ENCODE measurements at regions not wholly inside any gene's neighbourhood (a gene's known extent, or its start where the extent isn't known, plus 50 kb on each side); places are given as distances from the start of the nearest gene placed in this dataset.
"Not testable (repeated sequence)": the region's sequence is repeated elsewhere in the genome, so short reads cannot be mapped to it uniquely, and the experiment has no call there.

DNA sequence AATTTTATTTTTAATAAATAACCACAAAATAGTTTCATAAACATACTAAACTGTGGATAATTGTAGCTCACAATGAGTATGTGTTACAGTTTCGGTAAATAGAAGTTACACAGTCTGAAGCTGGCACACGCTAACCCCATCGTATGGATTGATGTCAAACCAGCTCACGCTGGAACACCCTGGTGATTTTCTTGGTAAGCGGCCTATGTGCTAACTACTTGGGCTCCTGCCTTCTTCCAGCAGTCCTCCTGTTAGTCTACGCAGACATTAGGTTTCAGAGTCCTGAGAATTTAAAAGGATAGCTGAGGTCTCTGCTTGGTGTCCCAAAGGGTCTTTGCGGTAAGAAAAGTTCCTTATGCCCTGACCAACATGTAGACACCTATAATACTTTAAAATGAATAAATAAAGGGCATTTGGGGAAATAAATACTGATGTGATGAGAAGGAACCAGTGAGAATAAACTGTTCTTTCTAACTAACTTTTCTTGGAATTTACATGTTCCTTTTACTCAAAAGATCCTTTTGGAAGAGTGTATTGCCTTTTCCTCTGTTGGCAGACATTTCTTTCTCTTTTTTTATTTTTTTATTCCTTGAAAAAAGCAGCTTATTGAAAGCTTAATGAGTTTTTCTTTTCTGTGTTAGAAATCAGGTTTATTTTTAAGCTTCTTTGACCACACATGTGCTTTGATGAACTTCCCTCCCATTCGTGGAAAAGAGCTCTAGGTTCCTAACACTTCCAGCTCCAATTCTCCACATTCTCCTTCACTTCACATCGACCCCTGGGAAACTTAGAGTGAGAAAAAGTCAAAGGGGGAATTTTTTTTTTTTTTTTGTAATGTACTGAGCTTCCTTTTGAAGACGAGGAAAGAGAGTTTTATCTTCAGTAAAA lies 322.2 kb downstream of the IRS1 start:
- no peak for DNase-seq (ENCODE audit: low read depth in 3 of 3)

DNA sequence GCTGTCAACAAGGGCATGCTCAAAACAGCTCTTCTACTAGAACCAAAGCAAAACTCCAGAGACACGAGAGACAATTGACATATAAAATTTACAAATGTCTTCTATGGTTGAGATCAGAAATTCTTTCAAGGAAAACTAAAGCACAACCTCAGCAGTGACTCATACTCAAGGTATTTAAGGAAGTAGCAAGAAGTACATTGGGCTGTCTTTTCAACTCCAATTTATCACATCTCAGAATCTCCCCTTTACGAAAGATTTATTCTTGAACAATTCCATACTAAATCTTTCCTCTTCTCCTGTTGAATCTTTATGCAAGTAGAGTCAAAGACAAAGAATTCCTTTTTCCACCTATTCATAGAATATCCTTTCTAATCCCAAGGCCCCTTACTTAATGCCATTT lies 324.0 kb downstream of the IRS1 start:
- no peak for DNase-seq (ENCODE audit: low read depth in 3 of 3)

DNA sequence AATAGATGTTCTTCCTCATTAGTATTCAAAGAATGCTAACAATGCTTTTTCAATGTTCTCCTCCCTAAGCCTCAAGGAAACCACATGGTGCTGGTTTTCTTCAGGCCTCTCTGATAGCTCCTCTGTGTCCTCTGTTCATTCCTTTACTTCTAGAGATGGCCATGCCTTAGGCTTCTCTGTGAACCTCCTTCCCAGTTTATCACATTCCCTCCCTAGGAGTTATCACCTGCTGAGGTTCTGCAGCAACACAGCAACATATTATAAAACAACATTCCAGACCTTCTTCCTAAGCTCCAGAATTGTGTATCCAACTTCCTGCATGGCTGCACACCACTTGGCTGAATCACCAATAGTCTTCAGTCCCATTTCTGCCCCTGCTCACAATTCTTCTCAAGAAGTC lies 325.5 kb downstream of the IRS1 start:
- no peak for DNase-seq (ENCODE audit: low read depth in 3 of 3)

GRCh38 chr2:226471987-226472470 lies 327.6 kb downstream of the IRS1 start:
- DNase-seq (ENCODE audit: low read depth in 3 of 3), result no peak

- no peak for DNase-seq (ENCODE audit: low read depth in 3 of 3)
Measured at GRCh38 chr2:226467633-226468032, 332.0 kb downstream of the IRS1 start.

DNA sequence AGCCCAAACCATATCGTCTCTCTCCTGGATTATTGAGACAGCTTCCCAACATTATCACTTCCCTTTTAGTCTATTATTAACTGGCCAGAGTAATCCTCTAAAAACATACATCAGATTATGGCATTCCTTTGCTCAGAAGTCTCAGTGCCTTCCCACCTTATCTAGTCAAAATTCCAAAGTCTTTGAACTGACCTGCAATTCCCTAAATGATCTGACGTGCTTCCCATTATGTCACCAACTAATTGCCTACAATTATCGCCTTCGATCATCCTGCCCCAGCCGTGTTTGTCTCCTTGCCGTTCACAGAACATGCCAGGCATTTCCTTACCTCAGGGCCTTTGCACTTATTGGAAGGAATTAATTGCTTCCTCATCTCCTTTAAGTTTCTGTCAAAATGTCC lies 332.4 kb downstream of the IRS1 start:
- no peak for DNase-seq (ENCODE audit: low read depth in 3 of 3)

DNA sequence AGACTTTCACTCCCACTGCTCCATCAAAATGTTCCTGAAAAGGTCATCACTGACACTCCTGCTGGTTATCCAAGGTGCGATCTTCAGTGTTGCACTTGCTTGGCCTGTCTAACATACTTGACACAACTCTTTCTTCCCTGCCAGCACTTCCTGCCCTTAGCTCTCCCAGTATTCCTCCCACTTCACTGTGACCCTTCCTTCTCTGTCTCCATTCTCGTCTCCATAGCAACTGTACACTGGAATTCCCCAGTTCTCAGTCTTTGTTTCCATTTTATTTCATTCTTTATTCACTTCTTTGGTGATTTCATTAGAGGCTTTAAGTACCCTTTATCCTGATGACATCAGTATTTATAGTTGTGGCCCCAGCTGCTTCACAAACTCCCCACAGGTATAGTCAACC lies 333.0 kb downstream of the IRS1 start:
- DNase-seq (ENCODE audit: low read depth in 3 of 3), result no peak

DNA sequence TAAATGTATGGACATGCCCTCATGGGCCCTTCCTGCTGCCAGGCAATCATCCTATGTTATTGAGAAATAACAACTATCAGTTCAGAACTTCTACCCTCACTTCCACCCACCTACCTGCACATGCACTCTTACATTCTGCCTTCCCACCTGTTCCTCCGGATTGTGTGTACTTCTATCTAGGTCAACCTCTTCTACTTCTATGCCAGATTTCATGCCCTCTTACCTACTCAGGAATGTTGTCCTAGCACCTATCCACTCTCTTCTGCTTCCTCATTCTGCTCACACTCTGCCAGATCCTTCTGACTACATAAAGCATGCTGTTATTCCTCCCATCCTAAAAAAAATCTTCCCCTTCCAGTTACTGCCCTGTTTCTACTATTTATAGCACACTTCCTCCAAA lies 333.5 kb downstream of the IRS1 start:
- no peak for DNase-seq (ENCODE audit: low read depth in 3 of 3)

- no peak for DNase-seq (ENCODE audit: low read depth in 3 of 3)
Measured at GRCh38 chr2:226464380-226464779, 335.2 kb downstream of the IRS1 start.

DNA sequence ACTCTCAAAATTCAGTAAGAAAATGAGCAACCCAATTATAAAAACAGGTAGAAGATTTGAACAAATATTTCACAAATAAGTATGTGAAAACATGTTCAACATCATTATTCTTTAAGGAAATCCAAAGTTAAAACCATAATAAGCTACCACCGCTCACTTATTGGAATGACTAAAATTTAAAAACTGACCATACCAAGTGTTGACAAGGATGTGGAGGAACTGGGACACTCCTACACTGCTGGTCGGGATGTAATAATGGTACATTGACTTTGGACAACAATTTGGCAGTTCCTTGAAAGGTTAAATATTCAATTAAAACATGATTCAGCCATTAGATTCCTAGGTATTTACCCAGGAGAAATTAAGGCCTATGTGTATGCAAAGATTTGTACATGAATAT lies 336.5 kb downstream of the IRS1 start:
- DNase-seq (ENCODE audit: low read depth in 3 of 3), result no peak

DNA sequence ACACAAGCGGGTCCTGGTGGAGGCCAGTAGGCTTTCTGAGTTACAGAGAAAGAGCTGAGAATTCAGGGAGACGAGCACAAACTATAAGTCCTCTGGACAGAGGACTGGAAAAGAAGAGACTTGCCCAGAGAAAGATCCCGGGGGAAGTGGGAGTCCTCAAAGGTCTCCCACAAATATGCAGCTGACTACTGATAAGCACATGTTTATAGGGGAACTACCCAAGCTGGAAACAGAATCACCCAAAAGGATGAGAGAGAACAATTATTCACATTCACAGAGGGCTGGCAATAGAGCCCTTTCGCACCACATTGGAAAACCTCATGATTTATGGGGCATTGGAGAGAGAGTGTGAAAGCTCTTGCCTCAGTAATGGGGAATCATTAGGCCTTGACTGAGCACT lies 337.6 kb downstream of the IRS1 start:
- no peak for DNase-seq (ENCODE audit: low read depth in 3 of 3)

- not testable (repeated sequence) for DNase-seq (ENCODE audit: low read depth in 3 of 3)
Measured at GRCh38 chr2:226456144-226456543, 343.5 kb downstream of the IRS1 start.

DNA sequence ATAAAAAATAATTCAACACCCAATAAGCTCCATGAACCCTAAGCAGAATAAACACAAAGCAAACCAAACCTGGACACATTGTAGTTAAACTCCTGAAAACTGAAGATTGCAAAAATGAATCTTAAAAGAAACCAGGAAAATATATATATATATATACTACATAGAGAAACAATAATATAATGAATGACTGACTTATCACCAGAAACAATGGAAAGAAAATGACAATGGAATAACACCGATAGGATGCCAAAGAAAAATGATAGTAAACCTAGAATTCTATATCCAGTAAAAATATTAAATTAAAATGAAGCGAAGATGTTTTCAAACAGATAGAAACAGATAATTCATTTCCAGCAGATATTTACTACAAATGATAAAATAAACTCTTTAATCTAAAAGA lies 346.9 kb downstream of the IRS1 start:
- no peak for DNase-seq (ENCODE audit: low read depth in 3 of 3)

GRCh38 chr2:226451486-226451885 lies 348.1 kb downstream of the IRS1 start:
- DNase-seq (ENCODE audit: low read depth in 3 of 3), result no peak

- no peak for DNase-seq (ENCODE audit: low read depth in 3 of 3)
Measured at GRCh38 chr2:226450141-226450540, 349.5 kb downstream of the IRS1 start.

DNA sequence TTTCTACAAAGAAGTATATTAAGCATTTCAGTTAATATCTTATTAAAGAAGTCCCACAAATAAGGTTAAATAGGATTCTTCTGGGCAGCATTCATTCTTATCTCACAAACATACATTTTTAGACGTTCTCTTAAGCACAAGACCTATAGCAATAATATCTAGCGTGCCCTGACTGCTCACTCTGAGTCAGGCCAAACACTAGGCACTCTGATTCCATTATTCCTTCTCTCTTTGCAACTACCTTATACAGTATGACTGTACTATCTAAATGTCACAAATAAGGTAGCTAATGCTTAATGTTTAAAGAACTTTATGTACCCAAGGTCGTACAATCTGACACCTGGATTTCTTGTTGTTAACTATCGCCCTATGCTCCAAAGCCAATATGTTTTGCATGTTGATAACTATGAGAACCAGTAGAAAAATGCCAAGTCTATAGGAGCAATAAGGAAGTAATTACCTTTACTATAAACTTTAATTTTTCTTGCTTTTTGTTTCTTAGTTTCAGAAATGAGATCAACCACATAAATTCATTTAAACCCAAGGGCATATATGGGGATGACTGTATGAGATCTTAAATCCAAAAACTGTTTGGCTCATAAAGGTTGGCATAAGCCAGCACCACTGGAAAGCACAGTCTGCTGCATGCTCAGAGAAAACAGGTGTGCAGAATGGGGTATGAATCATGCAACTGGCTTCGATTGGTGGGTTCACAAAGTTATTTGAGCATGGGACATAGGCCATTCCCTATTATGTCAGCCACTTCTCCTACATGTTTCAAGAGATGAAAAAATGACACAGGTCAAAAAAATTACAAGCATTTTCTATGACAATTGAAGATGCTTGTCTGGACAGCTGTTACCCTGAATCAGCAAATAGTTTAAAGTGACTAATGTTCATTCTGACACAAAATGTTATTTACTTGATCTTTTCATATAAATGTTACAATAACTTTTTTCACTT lies 352.0 kb downstream of the IRS1 start:
- no peak for DNase-seq (ENCODE audit: low read depth in 3 of 3)

DNA sequence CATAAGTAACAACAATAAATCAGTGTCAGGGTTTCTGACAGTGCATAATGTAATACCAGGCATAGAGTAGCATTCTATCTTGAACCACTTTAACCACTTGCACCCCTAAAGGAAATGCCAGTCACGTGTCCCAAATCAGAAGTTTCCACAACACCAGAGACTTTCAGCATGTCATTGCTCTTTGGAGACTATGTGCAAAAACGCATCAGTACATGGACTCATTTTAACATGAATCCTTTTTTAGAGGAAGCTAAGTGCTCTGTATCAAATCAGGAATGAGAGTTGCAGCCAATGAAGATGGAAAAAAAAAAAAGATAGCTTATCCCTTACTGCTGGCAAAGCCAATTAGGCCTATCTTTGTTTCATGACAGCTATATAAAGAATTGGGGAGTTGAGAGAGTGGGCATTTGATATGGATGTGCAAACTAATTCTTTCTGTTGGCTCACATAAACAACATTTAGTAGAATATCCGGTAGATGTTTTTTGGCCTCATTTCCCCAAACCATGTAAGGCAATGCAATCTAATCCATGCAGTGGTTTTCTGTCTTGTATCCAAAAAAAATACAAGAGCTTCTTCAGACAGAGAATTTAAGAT lies 353.1 kb downstream of the IRS1 start:
- no peak for DNase-seq (ENCODE audit: low read depth in 3 of 3)

DNA sequence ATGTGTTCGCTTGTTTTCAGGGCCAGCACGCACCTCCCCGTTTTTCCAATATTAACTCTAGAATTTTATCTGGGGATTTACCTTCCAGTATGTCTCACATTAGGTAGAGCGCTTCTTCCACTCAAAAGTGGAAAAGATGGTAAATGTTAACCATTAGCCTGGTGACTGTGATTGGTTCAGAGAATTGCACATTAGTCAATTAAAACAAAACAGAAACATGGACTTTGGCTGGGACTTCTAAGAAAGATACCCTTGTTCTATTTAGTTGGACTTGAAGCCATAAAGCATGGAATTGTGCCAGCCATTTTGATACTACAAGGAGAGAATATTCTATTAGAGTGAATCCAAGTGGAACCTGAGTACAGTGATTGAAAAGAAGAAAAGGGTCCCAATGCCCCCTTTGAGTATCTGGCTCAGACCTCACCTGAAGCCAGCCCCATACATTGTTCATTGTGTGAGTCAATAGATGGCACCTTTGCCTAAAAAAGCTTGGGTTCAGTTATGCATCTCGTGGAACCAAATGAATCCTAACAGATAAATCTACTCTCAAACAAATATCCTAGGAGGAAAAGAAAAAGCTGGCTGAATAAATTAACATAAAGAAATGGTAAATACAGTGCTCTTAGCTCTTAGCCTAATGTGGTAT lies 354.3 kb downstream of the IRS1 start:
- no peak for DNase-seq (ENCODE audit: low read depth in 3 of 3)

DNA sequence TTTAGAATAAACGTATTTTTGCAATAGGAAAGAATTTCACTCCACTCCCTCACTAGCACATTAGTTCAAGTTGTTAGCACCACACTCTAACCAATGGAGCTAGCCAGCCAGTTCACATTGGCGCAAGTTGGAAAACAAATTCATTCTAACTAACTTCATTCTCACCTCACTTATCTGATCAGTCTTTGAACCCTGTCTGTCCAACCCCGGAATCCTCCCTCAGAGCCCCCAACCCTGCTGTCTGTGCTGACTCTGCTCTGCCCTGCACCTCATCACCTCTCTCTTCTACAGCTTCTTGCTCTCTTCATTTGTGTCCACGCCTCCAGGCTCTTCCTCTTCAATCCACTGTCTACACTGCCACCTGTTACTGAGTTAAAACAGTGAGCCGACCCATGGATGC lies 356.5 kb downstream of the IRS1 start:
- DNase-seq (ENCODE audit: low read depth in 3 of 3), result no peak

DNA sequence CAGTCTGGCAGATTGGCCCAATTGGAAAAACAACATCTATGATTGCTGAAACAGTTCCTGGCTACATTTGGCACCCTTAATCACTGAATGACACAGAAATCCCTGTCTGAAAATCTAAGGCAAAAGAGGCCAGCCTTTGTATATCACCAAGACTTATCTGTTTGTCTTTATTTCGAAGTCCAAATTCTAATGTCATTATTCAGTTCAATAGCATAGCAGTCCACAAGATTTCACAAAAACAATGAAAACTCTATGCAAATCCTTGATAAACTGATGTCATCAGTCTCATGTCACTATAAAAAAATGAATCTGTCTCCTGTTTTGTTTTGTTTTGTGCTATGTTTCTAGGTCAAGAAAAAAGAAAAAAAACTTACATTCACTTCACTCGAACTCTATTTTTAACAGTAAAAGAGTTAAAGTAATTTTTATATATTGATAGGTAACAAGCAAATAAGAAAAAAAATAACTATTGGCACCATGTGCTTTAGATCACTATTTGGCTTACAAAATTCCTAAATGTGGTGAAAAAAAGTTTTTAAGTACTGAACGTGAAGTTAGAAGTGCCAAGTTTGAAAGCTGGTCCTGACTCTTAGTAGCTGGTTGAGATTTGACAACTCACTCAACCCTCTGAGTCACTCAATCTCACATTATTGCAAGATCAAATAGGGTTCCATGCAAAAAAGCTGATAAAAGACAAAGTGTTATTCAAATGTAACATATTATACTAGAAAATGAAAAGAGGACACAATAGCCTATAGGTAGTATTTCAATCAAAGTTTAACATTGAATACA lies 359.3 kb downstream of the IRS1 start:
- DNase-seq (ENCODE audit: low read depth in 3 of 3), result no peak

- no peak for DNase-seq (ENCODE audit: low read depth in 3 of 3)
Measured at GRCh38 chr2:226439337-226439736, 360.3 kb downstream of the IRS1 start.

All from stimulated activated CD4-positive, alpha-beta T cell treated with anti-CD3 and anti-CD28 coated beads, TNF-alpha, amount 100 ng/mL, for 24 hours (primary cell).